CD4-positive, CD25-positive, alpha-beta regulatory T cell (primary cell): ENCODE measurements at regions not wholly inside any gene's neighbourhood (a gene's known extent, or its start where the extent isn't known, plus 50 kb on each side); places are given as distances from the start of the nearest gene placed in this dataset.
"Not testable (repeated sequence)": the region's sequence is repeated elsewhere in the genome, so short reads cannot be mapped to it uniquely, and the experiment has no call there.

Source experiments
- ATAC-seq, 2 donors: fragments of 150-1000 bp; cut with Tn5 transposase; one replicate each; pipeline ENCODE4 v1.10.0; 2021; ENCODE audit warnings: low read depth in 2 of 2, moderate number of reproducible peaks in 2 of 2, moderate library complexity in 1 of 2
- DNase-seq, 3 donors: peaks; one replicate each; pipeline versions ENCODE4 v3.0.0 to v3.0.0-alpha.2; 2012 to 2022; ENCODE audit warnings: mixed read lengths in 1 of 3
- H3K27ac ChIP-seq: one replicate; pipeline ENCODE4 v1.7.0; 2013; ENCODE audit warnings: mild to moderate bottlenecking, low read length; ENCODE audit not compliant: insufficient read depth, poor library complexity, severe bottlenecking
- H3K27me3 ChIP-seq: one replicate; pipeline ENCODE4 v1.7.0; 2013; ENCODE audit warnings: low read length; ENCODE audit not compliant: control insufficient read depth, insufficient read depth
- H3K36me3 ChIP-seq: one replicate; pipeline ENCODE4 v1.7.0; 2013; ENCODE audit warnings: mild to moderate bottlenecking, low read length, moderate library complexity; ENCODE audit not compliant: control insufficient read depth, insufficient read depth
- H3K4me1 ChIP-seq: 2 replicates; pipeline ENCODE4 v1.7.0; 2013; ENCODE audit warnings: mild to moderate bottlenecking, low read length; ENCODE audit not compliant: insufficient read depth, control insufficient read depth, poor library complexity, severe bottlenecking
- H3K4me3 ChIP-seq: one replicate; pipeline ENCODE4 v1.7.0; 2013; ENCODE audit warnings: low read depth, mild to moderate bottlenecking, low read length, moderate library complexity
- H3K9me3 ChIP-seq, 2 experiments: 1 replicate in 1 of 2; 2 replicates in 1 of 2; pipeline ENCODE4 v1.7.0; 2013; ENCODE audit warnings: low read length in 2 of 2, mild to moderate bottlenecking in 1 of 2, moderate library complexity in 1 of 2; ENCODE audit not compliant: control insufficient read depth in 2 of 2
- H3K27ac Mint-ChIP-seq, 3 donors: one replicate each; pipeline ENCODE4 v1.8.0; 2020 to 2022; ENCODE audit warnings: mild to moderate bottlenecking in 3 of 3, mixed read lengths in 3 of 3, moderate library complexity in 2 of 3
- H3K27me3 Mint-ChIP-seq: one replicate; pipeline ENCODE4 v1.8.0; 2022; ENCODE audit warnings: mild to moderate bottlenecking, mixed read lengths
- H3K36me3 Mint-ChIP-seq: one replicate; pipeline ENCODE4 v1.8.0; 2020; ENCODE audit warnings: mixed read lengths
- H3K4me1 Mint-ChIP-seq, 4 donors: one replicate each; pipeline ENCODE4 v1.8.0; 2020 to 2022; ENCODE audit warnings: mixed read lengths in 4 of 4, mild to moderate bottlenecking in 1 of 4
- H3K4me3 Mint-ChIP-seq, 4 donors: one replicate each; pipeline ENCODE4 v1.8.0; 2020 to 2022; ENCODE audit warnings: mild to moderate bottlenecking in 4 of 4, mixed read lengths in 4 of 4, moderate library complexity in 3 of 4
- H3K9me3 Mint-ChIP-seq, 7 donors: one replicate each; pipeline ENCODE4 v1.8.0; 2020 to 2022; ENCODE audit warnings: mixed read lengths in 7 of 7, mild to moderate bottlenecking in 3 of 7, moderate library complexity in 2 of 7

GRCh38 chrX:55813150-55813549 lies 95.6 kb downstream of the RRAGB start:
- no peaks in the 10 kb centered on the region for H3K9me3 ChIP-seq
- no peak for ATAC-seq
- H3K36me3 ChIP-seq, result no peaks in the 10 kb centered on the region
- H3K4me1 ChIP-seq, result no peaks in the 10 kb centered on the region
- H3K4me3 ChIP-seq, result no peak overlapping the region
- H3K27me3 ChIP-seq, result no peaks in the 10 kb centered on the region
- Mint-ChIP-seq H3K4me3 (no peak overlapping the region), H3K9me3 (peaks cover 0 to 5% (median 0%) of the 10 kb centered on the region in 7 donors), H3K27me3 (no peaks in the 10 kb centered on the region), H3K4me1 (peaks cover 0 to 4% (median 0%) of the 10 kb centered on the region in 4 donors), H3K36me3 (no peaks in the 10 kb centered on the region), H3K27ac (no peak overlapping the region)
- no peak overlapping the region for H3K27ac ChIP-seq
- no peak for DNase-seq

GRCh38 chrX:55815546-55815945 lies 98.0 kb downstream of the RRAGB start:
- H3K4me3 Mint-ChIP-seq, result no peak overlapping the region
- Histone ChIP-seq H3K27ac (no peak overlapping the region), H3K4me1 (no peaks in the 10 kb centered on the region), H3K4me3 (no peak overlapping the region), H3K36me3 (no peaks in the 10 kb centered on the region), H3K27me3 (no peaks in the 10 kb centered on the region), H3K9me3 (no peaks in the 10 kb centered on the region)
- ATAC-seq (no peak), DNase-seq (no peak)
- H3K4me1 Mint-ChIP-seq, result peaks cover 0 to 4% (median 0%) of the 10 kb centered on the region in 4 donors
- H3K9me3 Mint-ChIP-seq, result peaks cover 0 to 6% (median 0%) of the 10 kb centered on the region in 7 donors
- H3K36me3 Mint-ChIP-seq, result no peaks in the 10 kb centered on the region
- no peaks in the 10 kb centered on the region for H3K27me3 Mint-ChIP-seq
- H3K27ac Mint-ChIP-seq, result peak overlapping the region in 1 of 3 donors; percentile 49

DNA sequence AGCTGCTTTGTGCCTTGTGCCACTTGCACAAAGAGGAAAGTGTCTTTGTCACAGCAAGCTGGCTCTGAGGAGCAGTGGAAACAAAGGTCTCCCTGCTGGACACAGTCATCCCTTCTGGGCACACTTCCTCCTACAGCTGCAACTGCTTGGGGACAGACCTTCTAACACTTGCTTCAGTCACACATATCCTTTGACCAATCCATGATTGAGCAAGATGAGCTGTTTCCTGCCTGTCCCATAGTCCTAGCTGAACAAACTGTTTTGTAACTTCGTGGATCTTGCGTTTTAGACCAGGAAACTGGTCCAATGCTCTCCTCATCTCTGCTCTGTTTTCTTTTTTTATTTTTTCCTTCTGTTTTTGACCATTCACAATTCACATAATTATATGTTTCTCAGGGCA lies 98.5 kb downstream of the RRAGB start:
- Histone ChIP-seq H3K9me3 (no peaks in the 10 kb centered on the region), H3K36me3 (no peaks in the 10 kb centered on the region), H3K27ac (no peak overlapping the region), H3K27me3 (no peaks in the 10 kb centered on the region), H3K4me3 (no peak overlapping the region), H3K4me1 (no peaks in the 10 kb centered on the region)
- peaks cover 0 to 4% (median 0%) of the 10 kb centered on the region in 4 donors for H3K4me1 Mint-ChIP-seq
- peaks cover 0 to 6% (median 0%) of the 10 kb centered on the region in 7 donors for H3K9me3 Mint-ChIP-seq
- ATAC-seq, result no peak
- no peaks in the 10 kb centered on the region for H3K27me3 Mint-ChIP-seq
- no peaks in the 10 kb centered on the region for H3K36me3 Mint-ChIP-seq
- DNase-seq, result no peak
- H3K4me3 Mint-ChIP-seq, result no peak overlapping the region
- no peak overlapping the region for H3K27ac Mint-ChIP-seq

- Histone ChIP-seq H3K9me3 (no peaks in the 10 kb centered on the region), H3K4me3 (no peak overlapping the region), H3K27me3 (no peaks in the 10 kb centered on the region), H3K27ac (no peak overlapping the region), H3K4me1 (no peaks in the 10 kb centered on the region), H3K36me3 (no peaks in the 10 kb centered on the region)
- Mint-ChIP-seq H3K4me1 (no peaks in the 10 kb centered on the region), H3K9me3 (peaks cover 0 to 5% (median 0%) of the 10 kb centered on the region in 7 donors), H3K4me3 (no peak overlapping the region), H3K27ac (no peak overlapping the region), H3K27me3 (no peaks in the 10 kb centered on the region), H3K36me3 (no peaks in the 10 kb centered on the region)
- ATAC-seq (no peak), DNase-seq (no peak)
Observed at GRCh38 chrX:55818673-55819375, 101.3 kb downstream of the RRAGB start.

GRCh38 chrX:55839485-55839884 lies 121.9 kb downstream of the RRAGB start:
- Mint-ChIP-seq H3K4me3 (no peak overlapping the region), H3K27ac (no peak overlapping the region), H3K27me3 (no peaks in the 10 kb centered on the region), H3K4me1 (no peaks in the 10 kb centered on the region), H3K36me3 (no peaks in the 10 kb centered on the region), H3K9me3 (peaks cover 0 to 1% (median 0%) of the 10 kb centered on the region in 7 donors)
- DNase-seq (no peak), ATAC-seq (no peak)
- no peaks in the 10 kb centered on the region for H3K9me3 ChIP-seq
- no peaks in the 10 kb centered on the region for H3K27me3 ChIP-seq
- no peaks in the 10 kb centered on the region for H3K36me3 ChIP-seq
- H3K4me1 ChIP-seq, result no peaks in the 10 kb centered on the region
- H3K27ac ChIP-seq, result no peak overlapping the region
- H3K4me3 ChIP-seq, result no peak overlapping the region

DNA sequence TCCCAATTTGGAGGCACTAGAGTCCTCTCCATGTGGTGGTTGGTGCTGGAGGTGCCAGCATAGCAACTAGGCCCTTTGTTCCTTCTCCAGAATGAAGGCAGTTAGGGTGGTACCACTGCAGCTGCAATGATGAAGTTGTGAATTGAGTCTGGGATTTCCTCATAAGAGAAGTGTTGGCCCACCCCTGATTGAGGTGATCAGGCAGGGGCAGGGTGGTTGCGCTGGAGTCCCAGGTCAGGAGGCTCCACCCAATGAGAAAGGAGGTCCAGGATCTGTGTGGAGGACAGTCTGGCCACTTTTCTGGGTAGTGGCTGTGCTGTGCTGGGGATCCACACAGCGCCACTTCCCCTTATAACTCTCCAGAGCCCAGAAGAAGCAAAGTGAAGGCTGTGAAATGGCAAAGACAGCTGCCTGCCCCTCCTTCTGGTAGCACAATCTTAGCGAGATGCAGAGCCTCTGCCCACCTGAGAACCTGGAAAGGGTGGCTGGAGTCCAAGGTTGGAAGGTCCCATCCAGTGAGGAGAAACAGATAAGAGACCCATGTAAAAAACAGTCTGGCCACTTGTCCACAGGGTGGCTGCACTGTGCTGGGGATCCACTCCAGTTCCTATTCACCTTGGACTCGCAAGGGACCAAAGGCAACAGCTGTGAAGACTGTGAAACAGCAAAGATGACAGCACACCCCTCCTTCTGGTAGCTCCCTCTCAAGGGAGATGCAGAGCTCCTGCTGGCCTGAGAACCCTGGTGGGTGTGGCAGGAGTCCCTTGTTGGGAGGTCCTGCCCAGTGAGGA lies 124.6 kb downstream of the RRAGB start:
- no peaks in the 10 kb centered on the region for H3K27me3 Mint-ChIP-seq
- no peak for ATAC-seq
- Histone ChIP-seq H3K9me3 (no peaks in the 10 kb centered on the region), H3K27ac (no peak overlapping the region), H3K4me1 (no peaks in the 10 kb centered on the region), H3K4me3 (no peak overlapping the region), H3K27me3 (no peaks in the 10 kb centered on the region), H3K36me3 (no peaks in the 10 kb centered on the region)
- no peaks in the 10 kb centered on the region for H3K36me3 Mint-ChIP-seq
- no peak overlapping the region for H3K4me3 Mint-ChIP-seq
- H3K9me3 Mint-ChIP-seq, result peaks cover 0 to 3% (median 0%) of the 10 kb centered on the region in 7 donors
- DNase-seq, result no peak
- no peaks in the 10 kb centered on the region for H3K4me1 Mint-ChIP-seq
- no peak overlapping the region for H3K27ac Mint-ChIP-seq

DNA sequence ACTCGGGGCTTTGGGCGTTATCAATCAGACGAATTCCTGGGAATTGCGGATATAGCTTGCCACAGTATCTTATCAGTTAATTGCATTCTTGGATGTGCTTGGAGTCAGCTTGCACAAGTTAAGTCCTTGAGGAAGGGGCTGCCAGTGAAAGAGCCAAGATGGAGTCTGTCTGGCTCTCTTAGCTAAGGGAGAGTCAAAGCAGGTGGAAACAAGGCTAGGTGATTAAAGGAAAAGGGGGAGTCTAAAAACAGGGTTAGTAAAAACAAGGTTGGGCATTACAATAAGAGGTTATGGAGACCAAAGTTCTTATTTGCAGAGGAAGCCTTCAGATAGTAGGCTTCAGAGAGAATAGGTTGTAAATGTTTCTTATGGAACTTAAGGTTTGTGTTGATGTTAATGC lies 149.2 kb downstream of the RRAGB start:
- not testable (repeated sequence) for H3K9me3 Mint-ChIP-seq, ATAC-seq, H3K27me3 ChIP-seq, H3K4me3 ChIP-seq, H3K27ac ChIP-seq, H3K36me3 ChIP-seq, H3K36me3 Mint-ChIP-seq, H3K9me3 ChIP-seq, DNase-seq, H3K27me3 Mint-ChIP-seq, H3K27ac Mint-ChIP-seq, H3K4me1 ChIP-seq
- H3K4me1 Mint-ChIP-seq, result peaks cover 0 to 14% (median 5%) of the 10 kb centered on the region in 4 donors
- peak overlapping the region in 1 of 4 donors; percentile 51 for H3K4me3 Mint-ChIP-seq
